OCI-LY3 (cell line): ENCODE measurements at regions not wholly inside any gene's neighbourhood (a gene's known extent, or its start where the extent isn't known, plus 50 kb on each side); places are given as distances from the start of the nearest gene placed in this dataset.

Experiments
- EZH2phosphoT487 ChIP-seq: fragments of 200-600 bp; shearing (Covaris generic); IDR thresholded peaks from 2 replicates; pipeline ENCODE4 v1.6.1; 2018; ENCODE audit warnings: antibody characterized with exemption, mixed run types, low read depth
- TF ChIP-seq, protein P1 (sequence below): fragments of 200-600, 300-600 bp; sonication (generic); IDR thresholded peaks from 2 replicates; pipeline ENCODE4 v1.5.1; 2014; ENCODE audit warnings: antibody characterized with exemption, low read length, low read depth

DNA sequence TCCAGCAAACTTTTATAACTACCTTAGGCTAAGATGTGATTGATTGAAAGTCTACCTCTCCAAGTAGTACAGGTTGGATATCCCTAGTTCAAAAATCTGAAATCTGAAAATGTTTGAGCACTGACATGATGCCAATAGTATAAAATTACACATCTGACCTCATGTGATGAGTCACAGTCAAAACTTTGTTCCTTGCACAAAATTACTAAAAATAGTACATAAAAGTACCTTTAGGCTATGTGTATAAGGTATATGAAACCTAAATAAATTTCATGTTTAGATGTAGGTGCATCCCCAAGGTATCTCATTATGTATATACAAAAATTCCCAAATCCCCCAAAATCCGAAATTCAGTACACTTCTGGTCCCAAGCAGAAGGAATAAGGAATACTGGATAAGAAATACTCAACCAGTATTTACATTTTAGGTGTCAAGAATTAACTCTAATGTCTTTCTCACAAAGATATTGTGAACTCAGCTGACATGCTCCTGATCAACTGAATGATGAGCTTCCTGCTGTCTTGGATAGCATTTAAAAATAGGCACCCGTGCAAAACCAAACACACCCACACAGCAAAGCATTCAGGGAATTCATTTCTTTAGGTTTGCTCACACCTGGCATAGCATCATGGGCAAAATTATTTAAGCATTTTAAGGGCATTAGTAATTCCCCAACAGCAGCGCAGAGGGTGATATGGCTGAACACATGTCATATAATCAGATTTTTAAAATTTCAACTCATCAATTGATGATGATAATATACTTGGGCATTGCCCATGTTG lies 497.4 kb upstream of the MEIS1 start:
- TF ChIP-seq, protein P1, sequence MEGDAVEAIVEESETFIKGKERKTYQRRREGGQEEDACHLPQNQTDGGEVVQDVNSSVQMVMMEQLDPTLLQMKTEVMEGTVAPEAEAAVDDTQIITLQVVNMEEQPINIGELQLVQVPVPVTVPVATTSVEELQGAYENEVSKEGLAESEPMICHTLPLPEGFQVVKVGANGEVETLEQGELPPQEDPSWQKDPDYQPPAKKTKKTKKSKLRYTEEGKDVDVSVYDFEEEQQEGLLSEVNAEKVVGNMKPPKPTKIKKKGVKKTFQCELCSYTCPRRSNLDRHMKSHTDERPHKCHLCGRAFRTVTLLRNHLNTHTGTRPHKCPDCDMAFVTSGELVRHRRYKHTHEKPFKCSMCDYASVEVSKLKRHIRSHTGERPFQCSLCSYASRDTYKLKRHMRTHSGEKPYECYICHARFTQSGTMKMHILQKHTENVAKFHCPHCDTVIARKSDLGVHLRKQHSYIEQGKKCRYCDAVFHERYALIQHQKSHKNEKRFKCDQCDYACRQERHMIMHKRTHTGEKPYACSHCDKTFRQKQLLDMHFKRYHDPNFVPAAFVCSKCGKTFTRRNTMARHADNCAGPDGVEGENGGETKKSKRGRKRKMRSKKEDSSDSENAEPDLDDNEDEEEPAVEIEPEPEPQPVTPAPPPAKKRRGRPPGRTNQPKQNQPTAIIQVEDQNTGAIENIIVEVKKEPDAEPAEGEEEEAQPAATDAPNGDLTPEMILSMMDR = no peak
- no peak for TF ChIP-seq EZH2phosphoT487
